Muscle layer of duodenum (tissue), 2 donors: ENCODE measurements at regions not wholly inside any gene's neighbourhood (a gene's known extent, or its start where the extent isn't known, plus 50 kb on each side); places are given as distances from the start of the nearest gene placed in this dataset.

ENCODE experiments used
- H3K27ac ChIP-seq: one replicate; pipeline ENCODE4 v1.7.0; 2013; ENCODE audit warnings: mild to moderate bottlenecking, low read length
- H3K27me3 ChIP-seq: one replicate; pipeline ENCODE4 v1.7.0; 2013; ENCODE audit warnings: low read depth, mild to moderate bottlenecking, control low read depth, low read length
- H3K36me3 ChIP-seq, 2 donors: one replicate each; pipeline ENCODE4 v1.7.0; 2013; ENCODE audit warnings: low read length in 2 of 2, control low read depth in 1 of 2, mild to moderate bottlenecking in 1 of 2; ENCODE audit not compliant: insufficient read depth in 2 of 2, control insufficient read depth in 1 of 2
- H3K4me1 ChIP-seq, 2 donors: one replicate each; pipeline ENCODE4 v1.7.0; 2013; ENCODE audit warnings: low read length in 2 of 2, mild to moderate bottlenecking in 2 of 2, control low read depth in 1 of 2, moderate library complexity in 1 of 2; ENCODE audit not compliant: insufficient read depth in 2 of 2, control insufficient read depth in 1 of 2
- H3K4me3 ChIP-seq, 2 donors: one replicate each; pipeline ENCODE4 v1.7.0; 2013; ENCODE audit warnings: low read length in 2 of 2, low read depth in 1 of 2, mild to moderate bottlenecking in 1 of 2
- H3K9me3 ChIP-seq, 2 donors: one replicate each; pipeline ENCODE4 v1.7.0; 2013; ENCODE audit warnings: low read length in 2 of 2, control low read depth in 1 of 2, mild to moderate bottlenecking in 1 of 2; ENCODE audit not compliant: control insufficient read depth in 1 of 2
- donor health status: healthy.

DNA sequence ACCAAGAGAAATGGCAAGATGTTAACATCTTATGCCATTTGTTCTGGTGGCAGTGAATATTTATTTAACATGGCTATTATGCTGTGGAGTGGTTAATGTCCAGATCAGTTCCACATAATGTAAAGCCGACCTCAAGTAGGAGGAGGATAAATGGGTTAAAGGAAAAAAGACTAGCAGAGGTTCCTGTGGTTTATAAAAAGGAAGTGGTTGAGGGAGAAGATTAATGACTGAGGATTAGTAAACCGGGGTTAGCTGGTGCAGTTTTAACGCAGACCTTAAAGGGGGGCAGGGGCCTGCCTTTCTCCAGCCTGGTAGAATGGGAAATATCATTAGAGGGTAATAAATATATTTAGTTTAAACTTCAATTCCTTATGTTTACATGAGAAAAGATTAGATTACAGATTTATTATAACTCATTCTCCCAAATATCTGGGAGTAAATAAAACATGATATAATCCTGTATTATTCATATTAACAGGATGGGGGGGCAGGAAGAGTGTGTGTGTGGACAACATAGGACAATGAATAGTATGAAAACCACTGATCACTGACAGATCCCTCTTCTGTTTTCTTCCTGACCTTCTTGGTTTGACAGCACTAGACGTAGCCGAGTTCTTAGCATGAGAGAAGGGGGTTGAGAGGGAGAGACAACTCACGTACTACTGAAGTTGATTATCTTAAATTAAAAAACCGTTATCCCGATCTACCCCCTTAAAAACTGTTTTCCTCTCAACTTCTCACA is 124.1 kb upstream of the LIMCH1 start:
- H3K27ac ChIP-seq: no peak overlapping the region
- peaks cover 0 to 16% of the 10 kb centered on the region in 2 donors for H3K4me1 ChIP-seq

DNA sequence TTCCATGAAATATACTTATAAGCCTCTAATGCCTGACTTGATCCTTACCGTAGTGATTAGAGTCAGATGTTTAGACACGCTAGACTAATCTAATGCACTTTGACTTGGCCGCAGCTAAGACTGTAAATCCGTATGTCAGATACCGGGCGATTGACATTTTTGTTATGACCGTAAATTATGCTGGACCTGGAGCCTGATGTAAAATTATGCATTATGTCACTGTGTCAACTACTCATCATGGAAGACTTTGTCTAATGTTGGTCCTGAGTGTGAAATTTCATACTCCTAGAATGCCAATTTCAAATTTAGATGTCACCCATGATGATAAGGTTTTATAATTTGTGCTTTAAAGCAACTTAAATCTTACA is 123.6 kb upstream of the LIMCH1 start:
- H3K27ac ChIP-seq: no peak overlapping the region
- no peaks in the 10 kb centered on the region for H3K36me3 ChIP-seq
- no peak overlapping the region for H3K4me3 ChIP-seq
- H3K9me3 ChIP-seq: no peaks in the 10 kb centered on the region
- H3K4me1 ChIP-seq: peaks cover 0 to 16% of the 10 kb centered on the region in 2 donors
- no peaks in the 10 kb centered on the region for H3K27me3 ChIP-seq

More for the DNA sequence above, 124.1 kb upstream of the LIMCH1 start:
- no peaks in the 10 kb centered on the region for H3K9me3 ChIP-seq
- H3K36me3 ChIP-seq: no peaks in the 10 kb centered on the region
- no peak overlapping the region for H3K4me3 ChIP-seq
- no peaks in the 10 kb centered on the region for H3K27me3 ChIP-seq

DNA sequence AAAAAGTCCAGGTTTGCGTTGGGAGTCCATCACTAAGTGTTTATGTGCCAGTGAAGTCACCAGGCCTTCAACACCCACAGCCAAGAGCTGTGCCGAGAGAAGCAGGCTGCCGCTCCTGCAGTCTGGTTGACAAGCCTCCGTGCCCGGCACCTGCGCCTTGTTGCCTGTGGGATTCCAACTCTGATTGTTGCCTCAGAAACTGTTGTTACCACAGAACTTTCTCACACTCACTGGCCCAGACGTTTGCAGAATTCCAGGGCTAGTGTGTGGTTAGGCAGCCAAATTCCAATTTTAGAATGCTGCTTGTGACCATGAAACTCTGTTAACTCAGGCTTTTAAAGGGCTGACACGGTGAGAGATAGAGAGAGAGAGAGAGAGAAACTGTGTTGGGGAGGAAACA is 119.5 kb upstream of the LIMCH1 start:
- H3K27me3 ChIP-seq: no peaks in the 10 kb centered on the region
- H3K36me3 ChIP-seq: no peaks in the 10 kb centered on the region
- H3K4me3 ChIP-seq: peak overlapping the region in 1 of 2 donors; percentile 9
- peak overlapping the region; percentile 12 for H3K27ac ChIP-seq
- peaks cover 0 to 13% of the 10 kb centered on the region in 2 donors for H3K4me1 ChIP-seq
- H3K9me3 ChIP-seq: no peaks in the 10 kb centered on the region

DNA sequence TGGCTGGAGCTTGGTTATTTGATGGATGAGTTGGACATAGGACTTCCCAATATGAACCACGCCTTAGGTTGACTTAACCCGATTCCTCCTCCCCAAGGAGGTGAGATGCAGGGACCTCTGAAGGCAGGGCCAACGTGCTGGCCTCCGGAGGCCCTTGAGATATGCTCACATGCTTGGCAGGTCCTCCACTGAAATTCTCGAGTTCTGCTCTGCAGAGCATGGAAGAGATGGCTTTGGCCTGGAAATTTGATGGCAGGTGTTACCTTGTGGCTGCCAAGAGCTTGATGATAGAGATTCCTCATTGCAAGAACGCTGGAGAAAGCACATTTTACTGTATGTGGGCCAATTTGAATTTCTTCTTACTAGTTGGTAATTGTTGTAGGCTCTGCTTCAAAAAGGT is 117.4 kb upstream of the LIMCH1 start:
- Histone ChIP-seq H3K4me3 (no peak overlapping the region), H3K4me1 (peaks cover 0 to 10% of the 10 kb centered on the region in 2 donors), H3K27ac (no peak overlapping the region), H3K27me3 (no peaks in the 10 kb centered on the region), H3K36me3 (no peaks in the 10 kb centered on the region), H3K9me3 (no peaks in the 10 kb centered on the region)

DNA sequence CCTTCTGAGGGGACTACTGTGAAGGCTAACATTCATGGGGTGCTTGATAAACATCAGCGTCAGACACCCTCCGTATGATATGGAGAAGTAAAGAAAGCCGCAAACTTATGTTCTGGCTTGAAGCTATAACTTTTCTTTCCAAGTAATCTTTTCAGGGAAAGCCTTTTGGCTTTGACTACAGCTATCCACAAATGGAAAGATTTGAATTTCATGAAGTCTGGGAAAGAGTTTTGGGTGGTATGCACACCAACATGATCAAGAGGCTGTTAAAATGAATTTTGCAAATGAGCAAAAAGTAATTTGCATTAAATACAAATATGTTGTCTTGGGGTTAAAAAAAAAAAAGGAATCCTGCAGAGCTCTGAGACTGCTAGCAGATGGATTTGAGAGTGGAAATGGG is 114.8 kb upstream of the LIMCH1 start:
- H3K27me3 ChIP-seq: no peaks in the 10 kb centered on the region
- no peaks in the 10 kb centered on the region for H3K9me3 ChIP-seq
- no peak overlapping the region for H3K4me3 ChIP-seq
- no peak overlapping the region for H3K27ac ChIP-seq
- H3K36me3 ChIP-seq: no peaks in the 10 kb centered on the region
- H3K4me1 ChIP-seq: peaks cover 3 to 18% of the 10 kb centered on the region in 2 donors

DNA sequence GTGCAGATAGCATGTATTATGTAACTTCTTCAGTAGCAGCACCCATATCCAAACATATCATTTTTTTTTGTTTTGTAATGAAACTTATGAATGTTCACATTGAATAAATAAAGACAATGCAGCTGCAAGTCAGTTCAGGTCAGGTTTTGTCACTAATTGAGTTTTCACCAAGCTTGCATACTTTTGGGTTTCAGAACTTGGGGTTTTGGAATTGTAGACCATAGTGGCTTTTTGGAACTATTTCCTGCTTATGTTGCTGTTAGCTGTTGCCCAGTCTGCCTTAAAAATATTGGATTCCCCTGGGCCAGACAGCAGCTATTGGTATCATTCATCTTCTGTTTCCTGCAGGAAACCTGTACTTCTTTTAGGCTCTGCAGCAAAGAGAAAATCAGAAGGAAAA is 113.4 kb upstream of the LIMCH1 start:
- H3K9me3 ChIP-seq: no peaks in the 10 kb centered on the region
- no peaks in the 10 kb centered on the region for H3K36me3 ChIP-seq
- H3K4me3 ChIP-seq: no peak overlapping the region
- H3K4me1 ChIP-seq: peaks cover 3 to 12% of the 10 kb centered on the region in 2 donors
- no peaks in the 10 kb centered on the region for H3K27me3 ChIP-seq
- no peak overlapping the region for H3K27ac ChIP-seq

DNA sequence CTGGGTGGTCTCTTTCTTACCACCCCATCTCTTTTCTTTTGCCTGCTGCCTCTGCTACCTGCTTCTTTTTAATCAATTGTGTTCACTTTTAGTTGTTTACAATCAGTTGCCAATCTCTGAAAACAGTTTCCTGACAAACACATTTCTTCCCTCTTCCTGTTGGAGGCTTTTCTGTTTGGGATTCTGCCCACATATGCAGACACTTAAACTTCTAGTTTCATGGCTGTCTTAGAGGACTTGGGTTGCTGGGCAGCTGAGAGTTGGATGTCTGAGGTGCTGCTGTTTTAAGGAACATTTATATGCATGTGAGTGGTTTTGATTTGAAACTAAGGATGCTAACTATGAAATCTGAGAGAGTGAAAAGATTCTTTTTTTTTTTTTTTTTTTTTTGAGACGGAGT is 112.3 kb upstream of the LIMCH1 start:
- H3K4me1 ChIP-seq: peaks cover 3 to 12% of the 10 kb centered on the region in 2 donors
- H3K27me3 ChIP-seq: no peaks in the 10 kb centered on the region
- no peaks in the 10 kb centered on the region for H3K9me3 ChIP-seq
- no peak overlapping the region for H3K4me3 ChIP-seq
- H3K27ac ChIP-seq: no peak overlapping the region
- H3K36me3 ChIP-seq: no peaks in the 10 kb centered on the region

DNA sequence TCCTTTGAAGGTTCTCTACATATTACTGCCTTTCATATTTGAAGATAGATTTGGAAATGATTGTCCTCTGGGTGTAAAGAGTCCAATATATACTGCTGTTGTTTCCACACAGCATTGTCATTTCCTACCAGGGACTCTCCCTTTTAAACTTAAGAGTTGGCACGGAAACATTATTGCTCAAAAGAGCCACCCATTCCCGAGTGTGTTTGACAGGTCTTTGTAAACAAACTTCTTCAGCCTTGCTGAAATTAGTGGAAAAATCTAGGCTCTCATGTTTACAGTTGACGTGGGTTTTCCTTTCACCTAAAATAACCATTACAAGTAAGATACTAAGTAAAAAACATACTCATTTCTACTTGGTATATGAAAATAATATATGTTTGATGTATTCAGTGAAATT is 111.4 kb upstream of the LIMCH1 start:
- Histone ChIP-seq H3K27ac (no peak overlapping the region), H3K4me1 (peaks cover 3 to 20% of the 10 kb centered on the region in 2 donors), H3K27me3 (no peaks in the 10 kb centered on the region)

DNA sequence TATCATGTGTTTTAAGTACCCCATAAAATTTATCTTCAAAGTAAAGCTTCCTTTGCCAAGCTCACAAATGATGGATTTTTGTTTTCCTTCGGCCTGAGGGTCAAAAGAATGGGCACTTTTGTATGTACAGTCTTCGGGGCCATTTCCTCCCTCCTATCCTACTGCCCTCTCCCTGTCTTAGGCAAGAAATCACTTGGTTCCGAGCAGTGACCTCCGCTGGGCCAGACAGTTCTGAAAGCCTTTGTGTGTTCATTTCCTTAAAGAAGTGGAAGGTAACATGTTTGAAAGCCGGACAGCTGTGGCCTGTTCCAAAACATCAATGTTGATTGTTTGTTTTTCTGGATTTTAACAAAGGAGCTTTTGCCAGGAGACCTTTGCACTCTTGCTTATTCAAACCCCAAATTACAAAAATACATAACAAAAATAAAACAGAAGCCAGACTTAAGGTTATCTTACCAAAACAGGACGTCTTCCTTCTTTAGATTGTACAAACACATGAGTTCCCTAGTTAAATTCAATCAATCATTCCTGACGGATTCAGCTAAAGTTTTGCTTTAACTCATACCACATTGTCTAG is 110.6 kb upstream of the LIMCH1 start:
- H3K27ac ChIP-seq: no peak overlapping the region
- no peaks in the 10 kb centered on the region for H3K27me3 ChIP-seq
- H3K36me3 ChIP-seq: no peaks in the 10 kb centered on the region
- no peaks in the 10 kb centered on the region for H3K9me3 ChIP-seq
- peaks cover 3 to 20% of the 10 kb centered on the region in 2 donors for H3K4me1 ChIP-seq
- no peak overlapping the region for H3K4me3 ChIP-seq

More for the DNA sequence above, 111.4 kb upstream of the LIMCH1 start:
- Histone ChIP-seq H3K36me3 (no peaks in the 10 kb centered on the region), H3K9me3 (no peaks in the 10 kb centered on the region), H3K4me3 (no peak overlapping the region)

DNA sequence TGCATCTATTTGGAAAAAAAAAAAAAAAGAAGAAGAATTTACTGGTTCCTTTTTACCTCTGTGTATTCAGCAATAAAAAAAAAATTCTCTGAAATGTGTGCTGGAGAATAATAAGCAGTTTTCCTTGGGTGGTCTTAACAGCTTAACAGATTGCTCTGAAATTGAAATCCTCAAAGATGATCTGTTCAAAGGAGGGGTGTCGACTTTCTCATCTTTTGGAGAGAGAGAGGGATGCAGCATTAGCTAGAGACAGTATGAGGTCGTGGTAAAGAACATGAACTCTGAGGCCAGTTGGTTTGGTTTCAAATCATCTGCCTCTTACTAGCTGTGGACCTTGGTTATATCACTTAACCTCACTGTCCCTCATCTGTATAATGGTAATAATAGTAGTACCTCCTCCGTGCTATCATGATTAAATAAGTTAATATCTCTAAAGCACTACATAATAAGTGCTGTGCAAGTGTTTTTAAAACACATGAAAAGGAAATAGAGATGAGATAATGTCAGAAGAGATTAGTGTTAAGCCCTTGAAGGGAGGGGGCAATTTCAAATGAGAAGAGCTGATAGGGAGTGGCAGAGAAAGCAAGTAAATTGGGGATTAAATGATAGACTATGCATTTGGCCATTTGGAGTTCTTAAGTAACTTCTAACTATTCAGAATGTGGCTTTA is 109.9 kb upstream of the LIMCH1 start:
- H3K36me3 ChIP-seq: no peaks in the 10 kb centered on the region
- H3K9me3 ChIP-seq: no peaks in the 10 kb centered on the region
- H3K4me3 ChIP-seq: no peak overlapping the region
- H3K27ac ChIP-seq: no peak overlapping the region
- H3K4me1 ChIP-seq: peaks cover 3 to 20% of the 10 kb centered on the region in 2 donors
- H3K27me3 ChIP-seq: no peaks in the 10 kb centered on the region

DNA sequence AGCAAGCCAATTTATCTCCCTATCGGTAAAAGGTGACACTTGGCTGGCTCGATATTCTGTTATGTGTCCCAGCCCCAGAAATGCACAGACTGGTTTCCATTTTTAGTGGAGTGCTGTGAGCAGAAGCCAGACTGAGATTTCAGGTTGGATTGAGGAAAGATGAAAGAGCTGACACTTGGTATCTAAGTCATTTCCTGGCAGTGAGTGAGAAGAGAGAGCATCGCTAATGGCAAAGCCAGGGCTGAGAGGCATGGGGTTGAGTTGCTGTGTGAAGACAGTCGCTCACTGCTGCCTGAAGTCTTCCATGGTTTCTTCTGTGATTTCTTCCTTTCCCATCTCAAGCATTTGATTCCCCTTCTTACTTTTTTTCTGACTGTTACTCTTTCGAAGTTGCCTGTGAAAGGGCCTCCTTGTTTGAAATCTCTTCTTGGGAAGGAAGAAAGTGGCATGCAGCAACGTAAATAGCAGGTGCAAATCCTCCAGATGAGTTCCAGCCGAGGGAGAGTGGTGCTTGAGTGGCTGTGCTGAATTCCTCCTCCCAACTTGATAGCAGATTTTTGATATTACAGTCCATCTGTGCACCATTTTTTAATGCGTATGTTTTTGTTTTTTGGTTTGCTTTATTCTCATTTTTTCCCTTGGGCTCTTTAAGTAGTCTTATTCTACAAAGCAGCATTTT is 109.2 kb upstream of the LIMCH1 start:
- Histone ChIP-seq H3K4me1 (peaks cover 3 to 20% of the 10 kb centered on the region in 2 donors), H3K4me3 (no peak overlapping the region), H3K36me3 (no peaks in the 10 kb centered on the region), H3K27ac (no peak overlapping the region), H3K27me3 (no peaks in the 10 kb centered on the region), H3K9me3 (no peaks in the 10 kb centered on the region)
